ENCODE measurements at regions not wholly inside any gene's neighbourhood (a gene's known extent, or its start where the extent isn't known, plus 50 kb on each side); places are given as distances from the start of the nearest gene placed in this dataset.

DNA sequence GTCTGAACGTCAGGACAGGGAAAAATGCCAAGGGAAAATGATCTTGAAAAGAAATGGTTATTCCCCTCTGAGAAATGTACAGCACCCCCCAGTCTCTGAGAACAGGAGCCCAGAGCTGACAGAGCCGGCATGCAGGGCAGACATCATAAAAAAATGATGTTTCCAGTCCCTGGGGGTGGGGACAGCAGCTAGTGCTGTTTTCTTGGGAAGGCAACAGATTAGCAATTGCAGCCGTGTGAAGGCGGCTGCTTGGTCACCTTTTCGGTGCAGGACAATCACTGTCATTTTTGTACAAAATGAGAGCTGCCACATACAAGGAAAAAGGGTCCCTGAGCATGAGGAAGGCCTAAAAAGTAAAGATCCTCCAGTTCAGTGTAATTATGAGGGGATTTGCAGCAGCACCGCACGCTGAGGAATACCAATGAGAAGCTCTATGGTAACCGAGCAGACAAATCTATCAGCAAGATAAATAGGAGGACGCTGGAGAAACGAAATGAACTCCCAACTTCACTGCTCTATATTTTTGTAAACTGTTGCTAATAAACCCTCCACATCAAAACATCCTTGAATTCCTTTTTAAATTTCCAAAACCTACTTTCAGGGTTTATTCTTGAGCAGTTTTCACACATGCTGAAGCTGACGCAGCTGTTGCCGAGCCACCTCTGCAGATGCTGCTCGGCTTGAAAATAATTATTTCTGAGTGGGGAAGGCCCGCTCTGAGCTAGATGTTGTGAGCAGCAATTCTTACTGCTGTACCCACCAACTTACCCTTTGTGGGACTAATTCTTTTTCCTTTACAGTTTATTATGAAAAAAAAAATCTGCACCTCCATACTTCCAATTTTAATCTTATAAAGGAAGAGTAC, 98.2 kb upstream of the NEBL start:
- DNase-seq: no peak

DNA sequence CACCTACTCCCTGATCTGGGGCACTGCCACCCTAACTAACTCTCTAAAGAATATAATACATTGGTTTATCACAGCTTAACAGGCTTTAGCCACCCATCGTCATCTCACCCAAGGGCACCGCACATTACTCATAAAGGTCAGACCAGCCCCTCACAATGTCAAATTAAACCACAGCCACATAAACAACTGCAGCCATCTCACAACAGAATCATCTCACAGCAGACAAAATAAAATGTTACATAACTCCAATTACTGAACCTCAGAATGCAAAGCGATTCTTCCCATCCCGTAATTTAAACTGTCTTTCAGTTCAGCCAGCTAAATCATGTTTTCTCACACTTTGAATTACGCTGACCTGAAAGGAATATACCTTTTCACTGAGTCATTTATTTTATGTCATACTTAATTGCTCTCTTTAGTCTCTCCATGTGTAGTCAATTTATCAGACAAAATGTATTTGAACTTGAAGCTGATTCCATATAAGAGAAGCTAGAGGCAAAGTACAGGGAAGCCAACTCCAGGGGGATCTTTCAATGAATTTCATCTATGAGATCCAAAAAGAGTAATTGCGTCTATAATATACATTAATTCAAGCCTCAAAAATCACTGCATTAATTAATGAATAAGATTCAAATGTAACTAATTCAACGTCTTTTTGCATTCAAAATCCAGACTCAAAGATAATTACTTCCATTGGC, 96.9 kb upstream of the NEBL start:
- DNase-seq: no peak

DNA sequence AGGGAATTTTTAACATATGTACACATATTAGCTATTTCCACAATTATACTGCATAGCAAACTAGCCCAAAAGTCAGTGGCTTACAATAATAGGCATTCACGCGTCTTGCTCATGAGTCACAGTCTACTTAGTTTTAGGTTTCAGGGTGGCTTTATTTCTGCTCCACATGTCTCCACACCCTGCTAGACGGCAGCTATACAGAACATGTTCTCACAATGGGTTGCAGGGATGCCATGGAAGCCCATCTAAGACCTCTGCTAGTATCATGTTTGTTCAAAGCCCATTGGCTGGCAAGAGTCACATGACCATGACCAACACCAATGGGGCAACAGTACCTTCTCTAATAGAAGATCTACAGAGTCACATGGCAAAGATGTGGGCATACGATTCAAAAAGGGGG, 96.3 kb upstream of the NEBL start:
- DNase-seq: no peak

DNA sequence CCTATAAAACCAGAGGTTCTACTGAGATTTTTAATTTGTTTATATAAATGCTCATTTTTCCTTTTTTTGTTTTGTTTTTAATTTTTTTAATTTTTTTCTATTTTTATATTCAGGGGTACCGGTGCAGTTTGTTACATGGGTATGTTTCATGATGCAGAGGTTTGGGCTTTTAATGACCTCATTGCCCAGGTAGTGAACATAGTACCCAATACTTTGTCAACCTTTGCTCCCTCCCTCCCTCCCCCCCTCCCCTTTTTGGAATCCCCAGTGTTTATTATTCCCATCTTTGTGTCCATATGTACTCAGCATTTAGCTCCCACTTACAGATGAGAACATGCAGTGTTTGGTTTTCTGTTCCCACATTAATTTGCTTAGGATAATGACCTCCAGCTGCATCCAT, 94.4 kb upstream of the NEBL start:
- DNase-seq: no peak

DNA sequence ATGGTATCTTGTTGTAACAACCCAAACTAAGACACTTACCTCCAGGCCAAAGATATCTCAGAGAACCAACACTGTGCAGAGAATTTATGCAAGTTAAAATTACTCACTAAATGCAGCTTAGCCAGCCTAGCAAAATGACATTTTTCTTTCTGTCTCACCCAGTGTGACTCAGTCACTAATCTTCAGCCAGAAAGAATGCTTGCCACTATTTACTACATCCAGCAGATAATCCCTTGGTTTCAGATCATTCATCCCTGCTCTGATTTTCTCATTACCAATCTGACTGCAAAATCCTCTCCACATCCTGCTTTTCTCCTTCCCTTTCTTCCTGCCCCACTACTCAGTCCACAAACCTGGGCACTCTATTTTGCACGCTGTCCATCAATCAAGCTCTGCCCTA, 93.5 kb upstream of the NEBL start:
- DNase-seq: no peak

DNA sequence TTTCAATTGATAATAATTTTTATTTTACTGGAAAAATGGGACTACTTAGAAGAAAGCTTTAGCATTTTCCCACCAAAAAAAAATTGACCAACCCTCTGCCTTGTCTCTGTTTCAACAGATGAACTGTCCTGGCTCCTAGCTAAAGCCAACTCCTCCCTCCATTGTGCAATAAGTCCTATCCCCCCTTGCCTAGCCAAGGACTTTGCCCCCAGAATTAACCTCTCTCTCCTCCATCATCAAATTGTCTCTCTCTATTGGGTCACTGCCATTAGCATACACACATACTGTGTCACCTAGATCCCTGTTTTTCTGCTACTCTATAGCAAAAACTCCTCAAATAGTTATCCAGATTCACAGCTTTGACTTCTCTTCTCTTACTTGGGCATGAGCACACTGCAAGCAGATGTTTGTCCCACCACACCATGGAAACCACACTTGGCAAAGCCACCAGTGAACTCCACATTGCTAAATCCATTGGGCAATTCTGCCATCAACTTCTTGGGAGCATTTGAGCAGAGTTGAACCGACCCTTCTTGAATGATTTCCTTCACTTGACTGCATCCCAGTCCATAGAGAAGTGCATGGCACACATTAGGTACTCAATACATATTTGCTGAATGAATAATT, 91.4 kb upstream of the NEBL start:
- no peak for DNase-seq

DNA sequence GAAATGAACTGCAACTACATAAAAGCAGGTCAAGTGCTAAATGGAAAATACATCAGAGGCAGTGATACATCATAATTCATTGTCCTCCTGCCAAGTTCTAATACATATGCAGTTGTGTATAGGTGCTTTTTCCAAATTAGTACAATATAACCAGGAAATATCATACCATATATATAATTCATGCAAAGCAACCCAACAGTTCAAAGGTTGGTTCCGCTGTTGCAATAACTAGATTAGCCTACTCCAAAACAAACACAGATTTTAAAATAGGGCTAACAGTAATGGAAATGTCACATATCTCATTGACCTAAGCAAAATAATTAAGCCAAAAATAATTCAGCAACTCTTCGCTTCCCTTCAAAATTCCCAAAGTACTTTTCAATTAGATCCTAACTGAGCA, 88.9 kb upstream of the NEBL start:
- no peak for DNase-seq

DNA sequence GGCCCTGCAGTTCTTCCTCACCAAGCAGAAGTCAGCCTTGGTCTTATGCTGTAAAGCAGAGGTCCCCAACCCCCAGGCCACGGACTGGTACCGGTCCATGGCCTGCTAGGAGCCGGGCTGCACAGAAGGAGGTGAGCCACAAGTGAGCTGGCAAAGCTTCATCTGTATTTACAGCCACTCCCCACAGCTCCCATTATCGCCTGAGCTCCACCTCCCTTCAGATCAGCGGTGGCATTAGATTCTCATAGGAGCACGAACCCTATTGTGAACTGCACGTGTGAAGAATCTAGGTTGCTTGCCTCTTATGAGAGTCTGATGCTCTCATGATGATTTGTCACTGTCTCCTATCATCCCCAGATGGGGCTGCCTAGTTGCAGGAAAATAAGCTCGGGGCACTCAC, 87.6 kb upstream of the NEBL start:
- no peak for DNase-seq

DNA sequence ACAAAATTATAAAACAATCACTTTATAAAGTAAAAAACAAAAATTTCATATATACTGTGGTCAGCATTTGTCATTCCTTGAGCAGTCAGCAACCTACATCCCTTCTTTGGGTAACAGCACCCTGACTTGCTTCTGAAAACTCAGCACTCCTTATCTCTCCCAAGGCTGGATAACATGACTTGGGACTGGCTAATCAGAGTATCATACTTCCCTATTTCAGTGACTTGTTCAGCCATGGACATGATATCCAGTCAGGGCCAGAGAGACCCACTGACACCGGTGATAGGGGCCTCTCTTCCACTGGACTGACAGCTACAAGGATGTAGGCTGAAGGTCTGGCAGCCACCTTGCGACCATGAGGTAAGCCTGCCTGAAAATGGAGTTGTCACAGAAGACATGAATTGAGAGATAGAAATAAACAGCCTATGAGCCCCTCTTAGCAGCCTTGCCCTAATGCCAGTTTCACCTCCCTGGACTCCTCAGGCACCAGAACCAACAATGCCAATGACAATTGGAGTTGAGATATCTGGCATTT, 84.4 kb upstream of the NEBL start:
- DNase-seq: no peak

DNA sequence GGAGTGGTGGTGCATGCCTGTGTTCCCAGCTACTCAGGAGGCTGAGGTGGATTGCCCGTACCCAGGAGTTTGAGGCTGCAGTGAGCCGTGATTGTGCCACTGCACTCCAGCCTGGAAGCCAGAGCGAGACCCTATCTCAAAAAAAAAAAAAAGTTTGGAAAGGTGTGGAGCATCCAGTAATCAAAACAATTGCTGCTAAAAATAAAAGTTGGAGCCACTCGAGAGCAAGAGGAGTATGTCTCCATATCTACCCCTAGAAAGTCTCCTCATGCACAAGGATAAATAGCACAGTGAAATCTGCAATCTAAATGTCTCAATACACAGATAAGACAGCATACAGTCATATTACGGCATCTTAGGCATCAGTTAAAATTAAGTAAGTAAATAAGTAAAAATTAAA, 81.5 kb upstream of the NEBL start:
- DNase-seq: no peak

DNA sequence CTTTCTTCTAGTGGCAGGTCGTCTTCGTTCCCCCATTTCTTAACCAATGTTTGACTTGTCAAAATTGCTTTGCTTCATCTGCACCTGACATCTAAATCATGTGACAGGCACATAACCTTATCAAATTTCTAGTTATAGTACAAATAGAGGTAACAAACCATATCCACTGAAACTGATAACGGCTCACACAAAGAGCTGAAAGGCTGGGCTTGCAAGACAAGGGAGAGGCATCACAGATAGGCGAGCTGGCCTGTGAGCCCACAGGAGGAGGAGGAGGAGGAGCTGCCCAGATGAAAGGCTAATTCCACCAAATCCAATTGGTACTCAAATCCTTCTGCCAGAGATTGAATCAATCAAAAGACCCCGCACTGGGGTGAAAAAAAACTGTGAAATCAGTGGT, 80.2 kb upstream of the NEBL start:
- no peak for DNase-seq

DNA sequence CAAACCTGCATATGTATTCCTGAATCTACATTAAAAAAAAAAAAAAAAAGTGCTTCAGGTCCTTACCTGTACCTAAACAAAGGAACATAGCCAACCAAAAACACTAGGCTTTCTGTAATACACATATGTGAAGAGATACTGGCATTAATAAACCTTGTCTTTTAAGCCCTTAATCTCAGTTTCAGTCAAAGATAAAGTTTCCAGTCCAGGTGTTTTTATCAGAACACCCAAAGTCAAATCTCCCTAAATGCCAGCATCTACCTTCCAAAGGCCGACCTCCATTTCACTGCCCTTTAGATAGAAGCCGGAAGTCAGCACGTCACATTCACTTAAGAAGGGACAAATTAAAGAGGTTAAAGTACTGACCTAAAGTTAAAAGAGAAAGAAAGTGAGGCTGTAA, 79.8 kb upstream of the NEBL start:
- DNase-seq: no peak

DNA sequence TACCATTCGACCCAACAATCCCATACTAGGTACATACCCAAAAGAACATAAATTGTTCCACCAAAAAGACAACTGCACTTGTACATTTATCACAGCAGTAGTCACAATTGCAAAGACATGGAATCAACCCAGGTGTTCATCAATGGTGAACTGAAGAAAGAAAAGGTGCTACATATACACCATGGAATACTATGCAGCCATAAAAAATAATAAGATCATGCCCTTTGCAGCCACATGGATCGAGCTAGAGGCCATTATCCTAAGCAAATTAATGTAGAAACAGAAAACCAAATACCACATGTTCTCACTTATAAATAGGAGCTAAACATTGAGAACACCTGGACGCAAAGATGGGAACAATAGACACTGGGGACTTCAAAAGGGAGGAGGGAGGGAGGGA, 79.3 kb upstream of the NEBL start:
- DNase-seq: no peak

DNA sequence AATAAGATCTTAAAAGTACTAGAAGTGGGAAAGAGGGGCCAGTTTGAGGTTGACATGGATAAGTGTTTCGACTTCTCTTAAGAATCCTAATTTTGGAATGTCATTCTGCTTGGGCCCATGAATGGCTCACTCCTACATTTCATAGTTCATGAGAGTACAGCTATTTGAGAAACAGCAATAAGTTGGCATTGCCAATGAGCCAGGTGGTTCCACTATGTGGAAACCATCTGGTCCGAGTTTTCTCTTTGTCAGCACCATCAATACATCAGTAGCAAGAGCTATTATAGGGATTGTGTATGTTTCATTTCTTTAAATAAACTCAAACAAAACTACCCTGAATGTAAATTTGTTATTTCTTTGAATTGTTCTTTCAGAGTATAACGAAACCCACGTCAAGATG, 78.1 kb upstream of the NEBL start:
- no peak for DNase-seq

DNA sequence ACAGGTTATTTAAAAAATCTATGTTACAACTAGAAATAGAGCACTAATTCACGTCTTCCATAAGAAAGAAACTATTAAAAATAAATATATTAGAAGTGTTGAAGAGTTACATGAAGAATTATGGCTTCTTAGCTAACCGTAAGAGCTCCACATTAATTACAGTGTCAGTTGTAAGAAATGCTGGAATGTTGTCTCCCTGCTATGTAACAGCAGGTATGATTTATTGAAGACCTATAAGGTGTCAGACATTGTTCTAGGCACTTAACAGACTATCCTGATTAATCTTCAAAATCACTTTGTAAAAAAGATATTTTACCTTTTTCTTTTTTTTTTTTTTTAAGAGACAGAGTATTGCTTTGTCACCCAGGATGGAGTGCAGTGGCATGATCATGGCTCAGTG, 75.8 kb upstream of the NEBL start:
- no peak for DNase-seq

DNA sequence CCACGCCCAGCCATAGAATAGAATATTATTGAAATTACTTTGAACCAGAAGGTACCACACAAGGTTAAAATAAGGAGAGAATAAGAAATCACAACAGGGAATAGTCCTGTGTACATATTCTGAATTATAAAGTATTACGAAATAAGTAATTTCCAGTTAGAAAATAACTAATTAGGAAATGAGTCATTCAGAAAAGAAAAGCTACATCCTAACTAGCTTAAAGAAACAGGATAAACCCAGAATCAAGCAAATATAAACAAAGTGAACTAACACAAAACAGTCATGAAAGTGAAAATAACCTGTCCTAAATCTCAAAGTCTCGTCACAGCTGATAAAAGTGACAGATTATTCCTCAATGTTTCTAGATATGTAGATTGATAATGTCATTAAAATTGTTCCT, 74.8 kb upstream of the NEBL start:
- DNase-seq: no peak

DNA sequence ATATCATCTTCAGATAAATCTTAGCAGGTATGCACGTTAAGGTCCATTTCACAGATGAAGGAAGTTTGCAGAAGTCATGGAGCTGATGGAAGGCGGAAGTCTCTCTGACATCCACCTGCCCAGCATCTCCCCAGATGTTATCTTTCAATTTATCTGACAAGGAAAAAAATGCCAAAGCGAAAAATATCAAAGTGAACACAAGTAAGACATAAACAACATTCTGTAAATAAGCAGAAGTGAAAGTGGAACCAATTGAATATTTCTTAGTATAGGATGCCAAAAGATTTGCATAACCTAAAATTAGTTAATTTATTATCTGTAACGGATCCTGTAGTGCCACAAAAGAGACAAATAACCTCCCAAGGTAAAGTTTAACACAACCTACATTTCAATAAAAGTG, 73.6 kb upstream of the NEBL start:
- DNase-seq: no peak

DNA sequence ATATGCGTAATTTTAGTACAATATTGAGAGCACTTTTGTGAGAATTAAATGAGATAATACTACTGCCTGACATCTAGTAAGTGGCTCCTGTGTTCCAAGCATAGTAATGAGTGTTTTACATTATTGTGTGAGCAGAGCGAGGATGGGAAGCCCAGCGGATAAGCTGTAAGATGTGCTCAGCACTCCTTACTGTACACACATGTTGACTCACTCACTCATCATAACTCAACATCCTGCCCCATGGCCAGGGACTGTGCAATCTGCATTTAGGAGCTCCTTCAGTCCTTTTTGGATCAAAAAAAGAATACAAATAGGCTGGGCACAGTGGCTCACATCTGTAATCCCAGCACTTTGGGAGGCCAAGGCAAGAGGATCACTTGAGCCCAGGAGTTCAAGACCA, 72.9 kb upstream of the NEBL start:
- DNase-seq: no peak

DNA sequence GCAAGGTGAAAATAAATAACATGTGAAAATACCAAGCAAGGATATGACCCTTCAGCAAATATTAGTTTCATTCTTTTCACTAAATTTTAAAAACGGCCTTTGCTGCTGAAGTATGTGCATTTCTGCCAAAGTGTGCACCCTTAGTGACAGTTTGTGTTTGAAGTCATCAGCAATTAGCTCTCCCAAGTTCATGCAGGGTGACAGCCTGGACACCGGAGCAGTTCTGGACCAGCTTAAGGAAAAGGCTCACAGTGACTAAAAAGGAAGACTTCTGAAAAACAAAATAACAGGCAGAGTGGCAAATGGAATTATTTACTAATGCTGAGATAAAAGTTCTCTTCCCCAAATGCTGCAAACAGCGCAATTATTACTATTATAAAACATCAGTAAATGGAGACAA, 69.3 kb upstream of the NEBL start:
- DNase-seq: no peak

DNA sequence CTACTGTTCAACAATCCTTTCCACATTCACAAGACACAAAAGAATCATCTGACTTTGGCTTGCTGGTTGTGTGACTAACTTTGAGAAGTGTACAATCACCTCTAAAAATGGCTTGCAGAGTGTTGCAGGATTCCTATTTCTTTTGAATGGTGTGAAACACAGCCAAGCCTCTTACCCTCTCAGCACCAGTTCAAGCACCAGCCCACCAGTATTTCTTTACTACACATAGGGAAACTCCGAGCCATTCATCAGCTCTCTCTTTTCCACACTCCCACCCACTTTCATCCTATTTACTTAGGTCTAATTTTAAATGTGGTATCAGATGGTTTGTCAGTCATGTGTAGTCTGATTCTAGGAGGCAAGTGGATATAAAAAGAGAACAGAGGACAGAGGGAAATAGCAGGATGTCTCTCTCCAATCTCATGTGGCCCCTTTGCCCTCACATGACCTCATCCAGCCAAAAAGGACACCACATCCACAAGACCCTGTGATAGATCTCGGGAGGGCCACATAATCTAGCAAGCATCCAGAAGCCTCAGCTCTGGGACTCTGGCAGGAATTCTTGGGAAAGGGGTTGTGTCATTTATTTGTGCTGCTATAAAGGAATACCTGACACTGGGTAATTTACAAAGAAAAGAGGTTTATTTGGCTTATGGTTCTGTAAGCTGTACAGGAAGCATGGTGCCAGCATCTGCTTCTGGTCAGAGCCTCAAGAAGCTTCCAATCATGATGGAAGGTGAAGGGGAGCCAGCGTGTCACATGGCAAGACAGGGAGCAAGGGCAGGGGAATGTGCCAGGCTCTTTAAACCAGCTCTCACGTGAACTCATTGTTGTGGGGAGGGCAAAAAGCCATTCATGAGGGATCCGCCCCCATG, 66.8 kb upstream of the NEBL start:
- DNase-seq: no peak

DNA sequence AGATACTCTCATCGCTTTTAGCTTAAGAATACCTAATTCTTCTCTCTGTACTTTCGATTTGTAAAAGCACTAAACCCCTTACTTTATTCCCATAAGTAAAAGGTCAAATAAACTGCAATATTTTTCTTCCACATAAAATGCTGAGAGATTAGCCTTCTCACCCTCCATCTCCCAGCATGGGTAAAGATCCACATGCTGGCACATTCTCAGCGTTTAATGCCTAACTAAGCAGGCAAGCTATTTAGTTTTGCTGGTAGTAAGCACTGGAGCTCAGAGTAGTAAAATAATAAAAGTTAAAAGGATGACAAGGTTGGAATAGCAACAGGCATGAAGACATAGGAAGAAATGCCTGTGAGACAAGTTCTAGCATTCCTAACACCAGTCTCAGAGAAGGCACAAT, 65.9 kb upstream of the NEBL start:
- no peak for DNase-seq

DNA sequence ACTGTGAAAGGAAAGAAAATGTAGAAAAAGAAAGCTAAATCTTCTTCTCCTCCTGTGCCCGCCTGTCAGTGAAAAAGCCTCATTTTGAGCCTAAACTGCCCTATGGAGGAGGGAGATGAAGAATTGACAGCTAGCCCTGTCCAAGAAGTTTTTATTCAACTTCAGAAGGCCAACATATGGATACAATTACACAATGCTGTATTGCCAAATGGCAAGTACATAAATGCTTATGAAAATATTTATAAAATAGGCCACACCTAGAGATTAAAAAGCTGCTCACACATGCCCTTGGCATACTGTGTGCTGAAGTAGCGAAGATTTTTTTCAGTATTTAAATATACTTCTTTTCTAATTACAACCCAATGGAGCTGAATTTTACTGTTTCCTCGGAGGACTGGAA, 65.1 kb upstream of the NEBL start:
- no peak for DNase-seq

DNA sequence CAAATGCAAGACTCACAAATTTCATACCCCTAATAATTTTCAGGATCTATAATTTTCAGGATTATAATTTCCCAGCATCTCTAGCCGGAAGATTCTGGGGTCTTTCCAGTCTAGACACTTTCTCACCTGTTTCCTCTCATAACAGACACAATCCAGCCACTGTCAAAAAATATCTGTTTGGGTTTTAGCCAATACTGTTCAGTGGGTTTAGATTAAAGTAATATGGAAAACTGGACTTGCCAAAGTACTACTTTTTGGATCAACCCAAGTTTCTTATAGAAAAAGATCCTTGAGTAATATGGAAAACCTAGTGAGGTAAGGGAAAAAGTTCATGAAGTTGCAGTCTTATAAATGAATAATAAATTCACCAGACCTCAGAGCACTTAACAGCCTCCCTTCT, 62.1 kb upstream of the NEBL start:
- DNase-seq: no peak
